Natural killer cell (primary cell): ENCODE measurements at regions not wholly inside any gene's neighbourhood (a gene's known extent, or its start where the extent isn't known, plus 50 kb on each side); places are given as distances from the start of the nearest gene placed in this dataset.

Experiments
- ATAC-seq, 3 donors: fragments of 150-1000 bp in 2 of 3; fragments of 200-7000 bp in 1 of 3; cut with Tn5 transposase; 1 replicate in 1 of 3; 2 replicates in 2 of 3; pipeline ENCODE4 v1.10.0; 2021; ENCODE audit warnings: mild to moderate bottlenecking in 2 of 3, moderate library complexity in 2 of 3
- DNase-seq, 2 donors: peaks; one replicate each; pipeline versions ENCODE4 v3.0.0 to v3.0.0-alpha.2; 2013 to 2021; ENCODE audit warnings: mixed read lengths in 1 of 2
- H3K27ac ChIP-seq: one replicate; pipeline ENCODE4 v1.5.1; 2013; ENCODE audit warnings: mild to moderate bottlenecking, low read length
- H3K27me3 ChIP-seq: one replicate; pipeline ENCODE4 v1.6.1; 2013; ENCODE audit warnings: low read length; ENCODE audit not compliant: control insufficient read depth, insufficient read depth
- H3K36me3 ChIP-seq: one replicate; pipeline ENCODE4 v1.6.1; 2013; ENCODE audit warnings: low read length; ENCODE audit not compliant: control insufficient read depth, insufficient read depth
- H3K4me1 ChIP-seq: one replicate; pipeline ENCODE4 v1.6.1; 2013; ENCODE audit warnings: low read length; ENCODE audit not compliant: control insufficient read depth, insufficient read depth
- H3K4me3 ChIP-seq: one replicate; pipeline ENCODE4 v1.5.1; 2013; ENCODE audit warnings: low read length
- H3K9me3 ChIP-seq: one replicate; pipeline ENCODE4 v1.6.1; 2013; ENCODE audit warnings: low read length; ENCODE audit not compliant: control insufficient read depth, insufficient read depth
- H3K27ac Mint-ChIP-seq, 2 donors: one replicate each; pipeline ENCODE4 v1.8.0; 2022; ENCODE audit warnings: mild to moderate bottlenecking in 2 of 2, mixed read lengths in 2 of 2, moderate library complexity in 1 of 2
- H3K27me3 Mint-ChIP-seq, 2 donors: one replicate each; pipeline ENCODE4 v1.8.0; 2022; ENCODE audit warnings: low read depth in 2 of 2, mixed read lengths in 2 of 2
- H3K36me3 Mint-ChIP-seq: one replicate; pipeline ENCODE4 v1.8.0; 2022; ENCODE audit warnings: mixed read lengths
- H3K4me1 Mint-ChIP-seq, 2 donors: one replicate each; pipeline ENCODE4 v1.8.0; 2022; ENCODE audit warnings: mixed read lengths in 2 of 2
- H3K4me3 Mint-ChIP-seq: one replicate; pipeline ENCODE4 v1.8.0; 2022; ENCODE audit warnings: mild to moderate bottlenecking, moderate library complexity, mixed read lengths
- H3K9me3 Mint-ChIP-seq, 2 donors: one replicate each; pipeline ENCODE4 v1.8.0; 2022; ENCODE audit warnings: mixed read lengths in 2 of 2
- WGBS: methylation state at CpG from one replicate; pipeline ENCODE4 v1.1.7; 2013; ENCODE audit warnings: missing lambda C conversion rate; ENCODE audit not compliant: insufficient coverage; 5-methylcytosine and 5-hydroxymethylcytosine counted together
- intact Hi-C: fragments of 100-400 bp; cut with micrococcal nuclease; formaldehyde crosslinking; loops from one replicate; pipeline ENCODE4 v1.14.2; 2022
- TF ChIP-seq, protein P1 (sequence below): fragments of 200-600 bp; IDR thresholded peaks from one replicate; pipeline ENCODE4 v1.8.0; 2022; ENCODE audit warnings: antibody characterized with exemption

DNA sequence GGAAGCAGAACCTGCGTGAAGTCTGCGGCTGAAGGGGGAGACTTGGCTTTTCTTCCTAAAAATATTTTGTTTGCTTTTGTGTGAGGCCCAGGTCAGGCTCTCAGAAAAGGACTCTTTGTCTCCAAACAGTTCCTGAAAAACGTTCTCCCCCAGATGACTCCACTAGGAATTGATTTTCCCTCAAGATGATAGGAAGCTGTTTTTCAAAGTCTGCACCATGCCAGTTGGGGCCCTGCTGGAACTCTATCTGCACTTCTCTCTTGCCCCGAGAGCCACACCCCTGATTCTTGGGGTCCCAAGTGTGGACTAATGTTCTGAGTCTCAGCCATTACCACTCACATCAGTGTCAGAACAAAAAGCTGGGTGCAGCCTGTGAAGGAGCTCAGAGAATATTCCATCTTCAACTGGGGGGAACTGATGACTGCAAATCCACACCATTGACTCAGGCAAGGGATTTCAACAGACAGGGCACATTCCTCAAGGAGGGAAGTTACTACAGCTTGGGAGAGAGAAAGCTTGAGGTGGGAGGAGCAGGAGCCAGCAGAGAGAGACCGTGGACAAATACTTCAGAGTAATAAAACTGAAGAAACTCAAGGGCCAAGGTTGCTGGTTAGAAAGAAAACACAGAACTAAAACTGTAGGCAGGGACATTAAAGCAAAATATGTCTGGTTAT is 768.3 kb downstream of the RNF144A start:
- H3K9me3 Mint-ChIP-seq = peaks cover 0 to 2% of the 10 kb centered on the region in 2 donors
- H3K9me3 ChIP-seq = no peaks in the 10 kb centered on the region
- no peaks in the 10 kb centered on the region for H3K27me3 Mint-ChIP-seq
- no peaks in the 10 kb centered on the region for H3K36me3 ChIP-seq
- H3K36me3 Mint-ChIP-seq = no peaks in the 10 kb centered on the region
- no peak overlapping the region for H3K27ac ChIP-seq
- no peak for DNase-seq
- intact Hi-C loops = no loop called here
- 93% methylated on average over 5 of the region's 5 CpGs for WGBS
- H3K4me3 ChIP-seq = no peak overlapping the region
- H3K4me3 Mint-ChIP-seq = no peak overlapping the region
- ATAC-seq = no peak
- TF ChIP-seq, protein P1, sequence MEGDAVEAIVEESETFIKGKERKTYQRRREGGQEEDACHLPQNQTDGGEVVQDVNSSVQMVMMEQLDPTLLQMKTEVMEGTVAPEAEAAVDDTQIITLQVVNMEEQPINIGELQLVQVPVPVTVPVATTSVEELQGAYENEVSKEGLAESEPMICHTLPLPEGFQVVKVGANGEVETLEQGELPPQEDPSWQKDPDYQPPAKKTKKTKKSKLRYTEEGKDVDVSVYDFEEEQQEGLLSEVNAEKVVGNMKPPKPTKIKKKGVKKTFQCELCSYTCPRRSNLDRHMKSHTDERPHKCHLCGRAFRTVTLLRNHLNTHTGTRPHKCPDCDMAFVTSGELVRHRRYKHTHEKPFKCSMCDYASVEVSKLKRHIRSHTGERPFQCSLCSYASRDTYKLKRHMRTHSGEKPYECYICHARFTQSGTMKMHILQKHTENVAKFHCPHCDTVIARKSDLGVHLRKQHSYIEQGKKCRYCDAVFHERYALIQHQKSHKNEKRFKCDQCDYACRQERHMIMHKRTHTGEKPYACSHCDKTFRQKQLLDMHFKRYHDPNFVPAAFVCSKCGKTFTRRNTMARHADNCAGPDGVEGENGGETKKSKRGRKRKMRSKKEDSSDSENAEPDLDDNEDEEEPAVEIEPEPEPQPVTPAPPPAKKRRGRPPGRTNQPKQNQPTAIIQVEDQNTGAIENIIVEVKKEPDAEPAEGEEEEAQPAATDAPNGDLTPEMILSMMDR = no peak
- no peak overlapping the region for H3K27ac Mint-ChIP-seq
- no peaks in the 10 kb centered on the region for H3K27me3 ChIP-seq
- H3K4me1 Mint-ChIP-seq = peaks cover 4 to 5% of the 10 kb centered on the region in 2 donors
- H3K4me1 ChIP-seq = no peaks in the 10 kb centered on the region

DNA sequence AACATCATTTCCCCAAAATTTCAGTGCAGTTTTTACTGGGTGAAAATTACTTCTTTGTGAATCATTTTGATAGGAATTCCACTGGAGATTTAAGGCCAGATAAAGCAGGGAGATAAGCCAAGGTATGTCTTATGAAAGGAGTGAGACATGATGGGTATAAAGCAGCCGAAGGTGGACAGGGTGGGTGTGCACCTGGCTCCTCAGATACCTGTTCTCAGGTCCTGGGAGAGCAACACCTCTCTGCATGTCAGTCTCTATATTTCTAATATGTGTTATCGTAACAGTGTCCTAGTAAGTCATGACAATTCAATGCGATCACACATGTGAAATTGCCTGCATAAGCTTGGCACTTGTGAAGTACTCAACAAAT is 768.8 kb downstream of the RNF144A start:
- Histone ChIP-seq H3K4me3 (no peak overlapping the region), H3K9me3 (no peaks in the 10 kb centered on the region), H3K27me3 (no peaks in the 10 kb centered on the region), H3K4me1 (no peaks in the 10 kb centered on the region), H3K27ac (no peak overlapping the region), H3K36me3 (no peaks in the 10 kb centered on the region)
- no peak overlapping the region for H3K4me3 Mint-ChIP-seq
- no peaks in the 10 kb centered on the region for H3K36me3 Mint-ChIP-seq
- DNase-seq (no peak), ATAC-seq (no peak)
- peaks cover 0 to 2% of the 10 kb centered on the region in 2 donors for H3K9me3 Mint-ChIP-seq
- TF ChIP-seq, protein P1 = no peak
- WGBS = 100% methylated on average over 3 of the region's 3 CpGs
- no peaks in the 10 kb centered on the region for H3K27me3 Mint-ChIP-seq
- intact Hi-C loops = no loop called here
- H3K4me1 Mint-ChIP-seq = peaks cover 4 to 5% of the 10 kb centered on the region in 2 donors
- no peak overlapping the region for H3K27ac Mint-ChIP-seq

DNA sequence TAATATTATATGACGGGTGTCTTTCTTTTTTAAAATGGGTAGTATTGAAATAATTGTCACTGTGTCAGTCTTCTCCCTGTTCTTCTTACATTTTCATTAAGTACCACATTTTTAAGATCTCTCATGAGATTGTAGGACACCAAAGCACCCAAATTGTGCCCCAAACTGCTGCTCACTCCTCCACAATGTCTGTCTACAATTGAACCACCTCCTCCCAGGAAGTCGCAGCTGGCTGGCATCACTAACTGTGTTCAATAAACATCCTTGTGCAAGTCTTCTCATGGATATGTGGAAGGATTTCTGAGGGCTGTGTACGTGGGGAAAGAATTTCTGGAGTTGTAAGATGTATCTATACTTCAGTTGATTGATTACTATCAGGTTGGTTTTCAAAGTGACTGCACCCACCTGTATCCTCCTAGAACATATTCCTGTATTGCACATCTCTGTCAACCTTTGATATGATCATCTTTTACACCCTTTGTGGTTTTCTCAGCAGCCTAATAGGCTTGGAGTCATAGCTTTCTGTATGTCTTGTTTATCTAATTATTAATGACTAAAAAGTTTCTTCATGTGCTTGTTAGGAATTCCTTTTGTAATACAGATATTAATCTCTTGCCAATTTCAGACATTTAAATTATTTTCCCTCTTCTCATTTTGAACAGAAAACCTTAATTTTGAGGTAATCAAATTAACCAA is 774.9 kb downstream of the RNF144A start:
- Mint-ChIP-seq H3K4me1 (peaks cover 21 to 25% of the 10 kb centered on the region in 2 donors), H3K4me3 (no peak overlapping the region), H3K36me3 (no peaks in the 10 kb centered on the region), H3K27me3 (no peaks in the 10 kb centered on the region), H3K27ac (peak overlapping the region in 1 of 2 donors; percentile 23), H3K9me3 (no peaks in the 10 kb centered on the region)
- H3K36me3 ChIP-seq = no peaks in the 10 kb centered on the region
- no peaks in the 10 kb centered on the region for H3K9me3 ChIP-seq
- no peaks in the 10 kb centered on the region for H3K27me3 ChIP-seq
- H3K4me1 ChIP-seq = no peaks in the 10 kb centered on the region
- intact Hi-C loops = no loop called here
- ATAC-seq (no peak), DNase-seq (no peak)
- H3K4me3 ChIP-seq = no peak overlapping the region
- 88% methylated on average over 2 of the region's 3 CpGs for WGBS
- TF ChIP-seq, protein P1 = no peak
- no peak overlapping the region for H3K27ac ChIP-seq
